Liver (tissue), 8 donors: ENCODE measurements at regions not wholly inside any gene's neighbourhood (a gene's known extent, or its start where the extent isn't known, plus 50 kb on each side); places are given as distances from the start of the nearest gene placed in this dataset.

Source experiments
- DNase-seq: peaks from one replicate; pipeline ENCODE4 v3.0.0-alpha.2; 2017; ENCODE audit warnings: low spot score
- H3K27ac ChIP-seq, 2 donors: one replicate each; pipeline ENCODE4 v1.7.0; 2013; ENCODE audit warnings: inconsistent platforms in 2 of 2, low read length in 2 of 2, control low read depth in 1 of 2, low read depth in 1 of 2, mild to moderate bottlenecking in 1 of 2
- H3K27me3 ChIP-seq, 4 donors: one replicate each; pipeline versions ENCODE4 v1.6.1 to v1.7.0; 2013; ENCODE audit warnings: low read length in 3 of 4, inconsistent platforms in 1 of 4, mild to moderate bottlenecking in 1 of 4, moderate library complexity in 1 of 4; ENCODE audit not compliant: control insufficient read depth in 4 of 4, insufficient read depth in 4 of 4
- H3K36me3 ChIP-seq, 4 donors: one replicate each; pipeline versions ENCODE4 v1.6.1 to v1.7.0; 2013; ENCODE audit warnings: low read length in 3 of 4, mild to moderate bottlenecking in 3 of 4, low read depth in 1 of 4, moderate library complexity in 1 of 4; ENCODE audit not compliant: control insufficient read depth in 4 of 4, insufficient read depth in 3 of 4
- H3K4me1 ChIP-seq, 4 donors: one replicate each; pipeline versions ENCODE4 v1.6.1 to v1.7.0; 2013; ENCODE audit warnings: low read length in 3 of 4, mild to moderate bottlenecking in 3 of 4, moderate library complexity in 1 of 4; ENCODE audit not compliant: control insufficient read depth in 4 of 4, insufficient read depth in 4 of 4
- H3K4me3 ChIP-seq, 3 donors: one replicate each; pipeline versions ENCODE4 v1.6.1 to v1.7.0; 2013; ENCODE audit warnings: low read length in 3 of 3, control low read depth in 1 of 3, low read depth in 1 of 3, mild to moderate bottlenecking in 1 of 3
- H3K9ac ChIP-seq, 2 donors: one replicate each; pipeline ENCODE4 v1.7.0; 2013; ENCODE audit warnings: low read length in 2 of 2, mild to moderate bottlenecking in 2 of 2, moderate library complexity in 2 of 2, control low read depth in 1 of 2, low read depth in 1 of 2
- H3K9me3 ChIP-seq, 4 donors: one replicate each; pipeline versions ENCODE4 v1.6.1 to v1.7.0; 2013; ENCODE audit warnings: low read length in 3 of 4; ENCODE audit not compliant: control insufficient read depth in 4 of 4
- FOXA1 ChIP-seq: IDR thresholded peaks from 2 replicates; pipeline ENCODE4 v1.6.1; 2016; ENCODE audit warnings: antibody characterized with exemption
- FOXA2 ChIP-seq: IDR thresholded peaks from 2 replicates; pipeline ENCODE4 v1.6.1; 2016; ENCODE audit warnings: antibody characterized with exemption
- HNF4A ChIP-seq, 2 donors: conservative IDR thresholded peaks; 2 replicates each; pipeline ENCODE4 v1.6.1; 2016; ENCODE audit warnings: antibody characterized with exemption in 2 of 2, mild to moderate bottlenecking in 2 of 2
- HNF4G ChIP-seq: IDR thresholded peaks from 2 replicates; pipeline ENCODE4 v1.6.1; 2016; ENCODE audit warnings: antibody characterized with exemption
- JUND ChIP-seq, 2 donors: IDR thresholded peaks; 2 replicates each; pipeline ENCODE4 v1.6.1; 2016; ENCODE audit warnings: antibody characterized with exemption in 2 of 2
- NR2F2 ChIP-seq: IDR thresholded peaks from 2 replicates; pipeline ENCODE4 v1.6.1; 2016; ENCODE audit warnings: antibody characterized with exemption
- RAD21 ChIP-seq, 2 donors: IDR thresholded peaks; 2 replicates each; pipeline ENCODE4 v1.6.1; 2016; ENCODE audit warnings: antibody characterized with exemption in 2 of 2, mild to moderate bottlenecking in 2 of 2
- RXRA ChIP-seq, 2 donors: IDR thresholded peaks; 2 replicates each; pipeline ENCODE4 v1.6.1; 2017 to 2018; ENCODE audit warnings: antibody characterized with exemption in 2 of 2, mild to moderate bottlenecking in 1 of 2
- SP1 ChIP-seq: IDR thresholded peaks from 2 replicates; pipeline ENCODE4 v1.6.1; 2018; ENCODE audit warnings: antibody characterized with exemption, mild to moderate bottlenecking
- TAF1 ChIP-seq: conservative IDR thresholded peaks from 2 replicates; pipeline ENCODE4 v1.6.1; 2016; ENCODE audit warnings: antibody characterized with exemption, mild to moderate bottlenecking
- YY1 ChIP-seq: IDR thresholded peaks from 2 replicates; pipeline ENCODE4 v1.6.1; 2016; ENCODE audit warnings: antibody characterized with exemption, mild to moderate bottlenecking
- WGBS: extraction: QIAGEN DNeasy Blood & Tissue Kit; methylation state at CpG from one replicate; pipeline ENCODE4 v1.1.7; 2013; 5-methylcytosine and 5-hydroxymethylcytosine counted together
- TF ChIP-seq, protein P1 (sequence below): IDR thresholded peaks from 2 replicates; pipeline ENCODE4 v1.6.1; 2016; ENCODE audit warnings: antibody characterized with exemption
- TF ChIP-seq, protein P2 (sequence below): IDR thresholded peaks from 2 replicates; pipeline ENCODE4 v1.6.1; 2016; ENCODE audit warnings: antibody characterized with exemption, mild to moderate bottlenecking
- TF ChIP-seq, protein P3 (sequence below): fragments of 150-350 bp; IDR thresholded peaks from 2 replicates; pipeline ENCODE4 v1.5.1; 2017; ENCODE audit warnings: improper control_type of control experiment, low read depth, low read length; ENCODE audit not compliant: missing input control
- TF ChIP-seq, protein P4 (sequence below): IDR thresholded peaks from 2 replicates; pipeline ENCODE4 v1.6.1; 2016; ENCODE audit warnings: antibody characterized with exemption
- TF ChIP-seq, protein P5 (sequence below): IDR thresholded peaks from 2 replicates; pipeline ENCODE4 v1.6.1; 2016; ENCODE audit warnings: antibody characterized with exemption
- donor health status: healthy.
- donor health status: healthy.
- donor health status: healthy.
- donor health status: healthy.
- donor health status: healthy.

DNA sequence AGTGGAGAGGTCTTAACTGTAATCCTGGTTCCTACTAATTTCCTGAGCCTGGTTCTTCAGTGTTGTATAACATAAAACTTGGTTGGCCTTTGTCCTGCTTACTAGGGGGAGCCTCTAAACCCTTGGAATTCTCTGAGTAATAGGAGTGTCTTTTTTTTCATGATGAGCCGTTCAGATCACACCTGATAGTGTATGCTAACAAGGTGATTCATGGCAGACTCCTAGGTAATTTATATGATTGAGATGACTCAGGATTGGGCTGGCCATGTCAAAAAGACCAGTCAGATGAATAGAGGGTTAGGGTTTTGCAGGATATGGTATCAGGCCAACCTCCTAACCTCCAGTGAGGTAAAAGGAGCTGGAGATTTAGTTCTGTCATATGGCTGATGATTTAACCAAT, 135.8 kb upstream of the KLF12 start:
- peaks cover 0 to 7% (median 2%) of the 10 kb centered on the region in 4 donors for H3K9me3 ChIP-seq
- H3K9ac ChIP-seq: no peak overlapping the region
- no peak overlapping the region for H3K27ac ChIP-seq
- H3K4me3 ChIP-seq: no peak overlapping the region
- H3K36me3 ChIP-seq: no peaks in the 10 kb centered on the region
- 48% methylated on average over 1 of the region's 1 CpG for WGBS
- TF ChIP-seq, protein P1, sequence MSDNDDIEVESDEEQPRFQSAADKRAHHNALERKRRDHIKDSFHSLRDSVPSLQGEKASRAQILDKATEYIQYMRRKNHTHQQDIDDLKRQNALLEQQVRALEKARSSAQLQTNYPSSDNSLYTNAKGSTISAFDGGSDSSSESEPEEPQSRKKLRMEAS: no peak
- no peak for TF ChIP-seq SP1
- no peak for TF ChIP-seq RAD21 (IDR thresholded peaks at IDR 0.05)
- TF ChIP-seq, protein P2, sequence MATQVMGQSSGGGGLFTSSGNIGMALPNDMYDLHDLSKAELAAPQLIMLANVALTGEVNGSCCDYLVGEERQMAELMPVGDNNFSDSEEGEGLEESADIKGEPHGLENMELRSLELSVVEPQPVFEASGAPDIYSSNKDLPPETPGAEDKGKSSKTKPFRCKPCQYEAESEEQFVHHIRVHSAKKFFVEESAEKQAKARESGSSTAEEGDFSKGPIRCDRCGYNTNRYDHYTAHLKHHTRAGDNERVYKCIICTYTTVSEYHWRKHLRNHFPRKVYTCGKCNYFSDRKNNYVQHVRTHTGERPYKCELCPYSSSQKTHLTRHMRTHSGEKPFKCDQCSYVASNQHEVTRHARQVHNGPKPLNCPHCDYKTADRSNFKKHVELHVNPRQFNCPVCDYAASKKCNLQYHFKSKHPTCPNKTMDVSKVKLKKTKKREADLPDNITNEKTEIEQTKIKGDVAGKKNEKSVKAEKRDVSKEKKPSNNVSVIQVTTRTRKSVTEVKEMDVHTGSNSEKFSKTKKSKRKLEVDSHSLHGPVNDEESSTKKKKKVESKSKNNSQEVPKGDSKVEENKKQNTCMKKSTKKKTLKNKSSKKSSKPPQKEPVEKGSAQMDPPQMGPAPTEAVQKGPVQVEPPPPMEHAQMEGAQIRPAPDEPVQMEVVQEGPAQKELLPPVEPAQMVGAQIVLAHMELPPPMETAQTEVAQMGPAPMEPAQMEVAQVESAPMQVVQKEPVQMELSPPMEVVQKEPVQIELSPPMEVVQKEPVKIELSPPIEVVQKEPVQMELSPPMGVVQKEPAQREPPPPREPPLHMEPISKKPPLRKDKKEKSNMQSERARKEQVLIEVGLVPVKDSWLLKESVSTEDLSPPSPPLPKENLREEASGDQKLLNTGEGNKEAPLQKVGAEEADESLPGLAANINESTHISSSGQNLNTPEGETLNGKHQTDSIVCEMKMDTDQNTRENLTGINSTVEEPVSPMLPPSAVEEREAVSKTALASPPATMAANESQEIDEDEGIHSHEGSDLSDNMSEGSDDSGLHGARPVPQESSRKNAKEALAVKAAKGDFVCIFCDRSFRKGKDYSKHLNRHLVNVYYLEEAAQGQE: no peak
- no peak for TF ChIP-seq FOXA2
- no peak for TF ChIP-seq HNF4A (conservative IDR thresholded peaks at IDR 0.05)
- TF ChIP-seq JUND (IDR thresholded peaks at IDR 0.05): no peak
- TF ChIP-seq, protein P3, sequence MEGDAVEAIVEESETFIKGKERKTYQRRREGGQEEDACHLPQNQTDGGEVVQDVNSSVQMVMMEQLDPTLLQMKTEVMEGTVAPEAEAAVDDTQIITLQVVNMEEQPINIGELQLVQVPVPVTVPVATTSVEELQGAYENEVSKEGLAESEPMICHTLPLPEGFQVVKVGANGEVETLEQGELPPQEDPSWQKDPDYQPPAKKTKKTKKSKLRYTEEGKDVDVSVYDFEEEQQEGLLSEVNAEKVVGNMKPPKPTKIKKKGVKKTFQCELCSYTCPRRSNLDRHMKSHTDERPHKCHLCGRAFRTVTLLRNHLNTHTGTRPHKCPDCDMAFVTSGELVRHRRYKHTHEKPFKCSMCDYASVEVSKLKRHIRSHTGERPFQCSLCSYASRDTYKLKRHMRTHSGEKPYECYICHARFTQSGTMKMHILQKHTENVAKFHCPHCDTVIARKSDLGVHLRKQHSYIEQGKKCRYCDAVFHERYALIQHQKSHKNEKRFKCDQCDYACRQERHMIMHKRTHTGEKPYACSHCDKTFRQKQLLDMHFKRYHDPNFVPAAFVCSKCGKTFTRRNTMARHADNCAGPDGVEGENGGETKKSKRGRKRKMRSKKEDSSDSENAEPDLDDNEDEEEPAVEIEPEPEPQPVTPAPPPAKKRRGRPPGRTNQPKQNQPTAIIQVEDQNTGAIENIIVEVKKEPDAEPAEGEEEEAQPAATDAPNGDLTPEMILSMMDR: no peak
- no peak for TF ChIP-seq YY1
- TF ChIP-seq NR2F2: no peak
- TF ChIP-seq HNF4G: no peak
- DNase-seq: no peak
- no peaks in the 10 kb centered on the region for H3K4me1 ChIP-seq
- H3K27me3 ChIP-seq: no peaks in the 10 kb centered on the region

DNA sequence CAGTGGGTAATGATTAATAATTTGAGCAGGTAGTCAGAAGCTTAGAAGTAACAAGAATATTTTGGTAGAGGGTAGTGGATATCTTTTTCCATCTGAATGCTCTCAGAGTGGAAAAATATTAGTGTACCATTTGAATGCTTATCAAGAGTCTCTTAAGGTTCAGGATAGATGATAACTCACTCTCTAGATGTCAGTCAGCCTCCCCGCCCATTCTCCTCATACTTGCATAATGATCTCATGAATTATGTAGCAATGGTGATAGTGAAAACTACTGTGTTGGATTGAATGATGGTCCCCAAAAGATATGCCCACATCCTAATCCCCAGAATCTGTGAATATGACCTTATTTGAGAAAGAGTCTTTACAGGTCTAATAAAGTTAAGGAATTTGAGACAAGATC, 132.7 kb upstream of the KLF12 start:
- H3K4me1 ChIP-seq: no peaks in the 10 kb centered on the region
- TF ChIP-seq FOXA2: no peak
- 99% methylated on average over 1 of the region's 1 CpG for WGBS
- no peaks in the 10 kb centered on the region for H3K27me3 ChIP-seq
- no peak overlapping the region for H3K9ac ChIP-seq
- no peaks in the 10 kb centered on the region for H3K36me3 ChIP-seq
- DNase-seq: no peak
- H3K4me3 ChIP-seq: no peak overlapping the region
- no peak overlapping the region for H3K27ac ChIP-seq
- peaks cover 2 to 7% (median 2%) of the 10 kb centered on the region in 4 donors for H3K9me3 ChIP-seq

DNA sequence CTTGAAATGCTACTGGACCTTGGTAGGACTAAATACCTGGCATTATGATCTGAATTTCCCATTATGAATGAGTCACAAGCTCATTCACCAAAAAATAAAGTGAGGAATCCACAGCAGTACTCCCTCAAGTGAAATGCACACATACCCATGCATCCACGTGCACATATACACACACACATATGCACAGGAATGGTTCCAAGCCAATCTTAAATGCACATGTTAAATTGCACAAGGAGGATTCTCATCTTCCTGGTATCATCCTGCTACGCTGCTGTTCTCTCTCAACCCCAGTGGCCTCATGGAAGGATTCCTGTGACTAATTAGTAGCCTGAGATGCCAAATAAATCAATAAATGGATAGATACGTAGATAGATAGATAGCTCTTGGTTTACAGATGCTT, 132.1 kb upstream of the KLF12 start:
- H3K4me1 ChIP-seq: no peaks in the 10 kb centered on the region
- no peak for DNase-seq
- no peaks in the 10 kb centered on the region for H3K27me3 ChIP-seq
- no peak overlapping the region for H3K4me3 ChIP-seq
- H3K9ac ChIP-seq: no peak overlapping the region
- no peaks in the 10 kb centered on the region for H3K36me3 ChIP-seq
- 91% methylated on average over 3 of the region's 3 CpGs for WGBS
- H3K27ac ChIP-seq: no peak overlapping the region
- peaks cover 0 to 3% (median under 1%) of the 10 kb centered on the region in 4 donors for H3K9me3 ChIP-seq
- no peak for TF ChIP-seq HNF4G
- TF ChIP-seq, protein P1: no peak
- TF ChIP-seq NR2F2: no peak
- TF ChIP-seq FOXA1: no peak
- TF ChIP-seq, protein P2: no peak
- no peak for TF ChIP-seq RXRA (IDR thresholded peaks at IDR 0.05)
- TF ChIP-seq, protein P4, sequence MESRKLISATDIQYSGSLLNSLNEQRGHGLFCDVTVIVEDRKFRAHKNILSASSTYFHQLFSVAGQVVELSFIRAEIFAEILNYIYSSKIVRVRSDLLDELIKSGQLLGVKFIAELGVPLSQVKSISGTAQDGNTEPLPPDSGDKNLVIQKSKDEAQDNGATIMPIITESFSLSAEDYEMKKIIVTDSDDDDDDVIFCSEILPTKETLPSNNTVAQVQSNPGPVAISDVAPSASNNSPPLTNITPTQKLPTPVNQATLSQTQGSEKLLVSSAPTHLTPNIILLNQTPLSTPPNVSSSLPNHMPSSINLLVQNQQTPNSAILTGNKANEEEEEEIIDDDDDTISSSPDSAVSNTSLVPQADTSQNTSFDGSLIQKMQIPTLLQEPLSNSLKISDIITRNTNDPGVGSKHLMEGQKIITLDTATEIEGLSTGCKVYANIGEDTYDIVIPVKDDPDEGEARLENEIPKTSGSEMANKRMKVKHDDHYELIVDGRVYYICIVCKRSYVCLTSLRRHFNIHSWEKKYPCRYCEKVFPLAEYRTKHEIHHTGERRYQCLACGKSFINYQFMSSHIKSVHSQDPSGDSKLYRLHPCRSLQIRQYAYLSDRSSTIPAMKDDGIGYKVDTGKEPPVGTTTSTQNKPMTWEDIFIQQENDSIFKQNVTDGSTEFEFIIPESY: no peak
- no peak for TF ChIP-seq TAF1
- TF ChIP-seq SP1: no peak
- TF ChIP-seq YY1: no peak
- TF ChIP-seq, protein P5, sequence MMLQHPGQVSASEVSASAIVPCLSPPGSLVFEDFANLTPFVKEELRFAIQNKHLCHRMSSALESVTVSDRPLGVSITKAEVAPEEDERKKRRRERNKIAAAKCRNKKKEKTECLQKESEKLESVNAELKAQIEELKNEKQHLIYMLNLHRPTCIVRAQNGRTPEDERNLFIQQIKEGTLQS: no peak
- TF ChIP-seq JUND (IDR thresholded peaks at IDR 0.05): no peak
